Tibial artery (tissue), 4 donors: ENCODE measurements at regions not wholly inside any gene's neighbourhood (a gene's known extent, or its start where the extent isn't known, plus 50 kb on each side); places are given as distances from the start of the nearest gene placed in this dataset.
A peak's percentile ranks its signal among the peaks of the same experiment; 100 is the strongest.
"Not testable (repeated sequence)": the region's sequence is repeated elsewhere in the genome, so short reads cannot be mapped to it uniquely, and the experiment has no call there.

ENCODE experiments used
- DNase-seq, 2 donors: peaks; one replicate each; pipeline ENCODE4 v3.0.0-alpha.2; 2019
- H3K27ac ChIP-seq, 2 donors: fragments of 200-600 bp; sonication (generic) in 1 of 2; 1 replicate in 1 of 2; 2 replicates in 1 of 2; pipeline ENCODE4 v1.5.1; 2018 to 2019; ENCODE audit warnings: mild to moderate bottlenecking in 1 of 2
- H3K27me3 ChIP-seq, 2 donors: fragments of 200-600 bp; sonication (generic) in 1 of 2; one replicate each; pipeline versions ENCODE4 v1.5.1 to v1.6.0; 2016 to 2019
- H3K36me3 ChIP-seq, 3 donors: fragments of 200-600 bp; sonication (generic) in 2 of 3; one replicate each; pipeline ENCODE4 v1.5.1; 2016 to 2019; ENCODE audit warnings: mild to moderate bottlenecking in 2 of 3
- H3K4me1 ChIP-seq, 4 donors: fragments of 200-600 bp; sonication (generic) in 2 of 4; 1 replicate in 3 of 4; 2 replicates in 1 of 4; pipeline ENCODE4 v1.5.1; 2016 to 2019
- H3K4me3 ChIP-seq, 2 donors: fragments of 200-600 bp; sonication (generic) in 1 of 2; 1 replicate in 1 of 2; 2 replicates in 1 of 2; pipeline ENCODE4 v1.5.1; 2018 to 2019; ENCODE audit warnings: mild to moderate bottlenecking in 2 of 2
- H3K9me3 ChIP-seq, 3 donors: fragments of 200-600 bp; sonication (generic) in 1 of 3; one replicate each; pipeline ENCODE4 v1.5.1; 2016 to 2019
- CTCF ChIP-seq, 2 experiments: fragments of 200-600 bp in 1 of 2; fragments of 450-650 bp in 1 of 2; IDR thresholded peaks; one replicate each; pipeline ENCODE4 v1.5.1; 2017 to 2019; ENCODE audit warnings: antibody characterized with exemption in 2 of 2, mild to moderate bottlenecking in 1 of 2, moderate library complexity in 1 of 2
- intact Hi-C: fragments of 100-400 bp; cut with DNase I; formaldehyde crosslinking; loops from one replicate; pipeline ENCODE4 v1.15.0; 2023; ENCODE audit warnings: low total_unique reads

DNA sequence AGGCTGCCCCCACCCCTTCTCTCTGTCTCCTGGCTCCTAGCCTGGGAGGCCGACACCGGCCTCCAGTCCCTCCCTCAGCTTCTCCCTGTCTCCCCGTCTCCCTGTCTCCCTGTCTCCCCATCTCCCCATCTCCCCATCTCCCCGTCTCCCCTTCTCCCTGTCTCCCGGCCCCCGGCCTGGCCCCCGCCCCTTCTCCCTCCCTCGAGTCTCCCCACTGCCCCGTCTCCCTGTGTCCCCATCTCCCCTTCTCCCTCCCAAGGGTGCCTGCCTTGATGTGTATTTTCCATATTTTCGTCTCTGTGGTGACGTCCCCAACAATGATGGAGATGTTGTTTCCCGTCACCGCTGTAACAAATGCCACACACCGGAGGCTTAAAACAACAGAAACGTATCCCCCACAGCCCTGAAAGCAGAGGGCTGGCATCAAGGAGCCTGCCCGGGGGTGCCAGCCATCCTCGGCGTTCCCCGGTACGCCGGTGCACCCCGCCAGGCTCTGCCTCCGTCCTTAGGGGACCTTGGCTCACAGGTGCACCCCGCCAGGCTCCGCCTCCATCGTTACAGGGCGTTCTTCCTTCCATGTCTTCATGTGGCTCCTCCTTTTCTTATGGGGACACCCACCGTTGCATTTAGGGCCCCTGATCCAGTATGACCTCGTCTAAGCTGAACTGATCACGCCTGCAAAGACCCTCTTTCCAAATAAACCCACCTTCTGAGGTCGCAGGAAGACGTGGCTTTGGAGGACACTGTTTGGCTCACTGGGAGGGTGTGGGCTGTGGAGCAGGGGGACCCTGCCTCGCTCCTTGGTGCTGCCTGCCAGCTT is 151.6 kb downstream of the NPIPB11 start:
- peak in 1 of 2 donors; percentile 61 for DNase-seq
- Histone ChIP-seq H3K36me3 (no peaks in the 10 kb centered on the region), H3K27ac (no peak overlapping the region), H3K4me3 (no peak overlapping the region), H3K27me3 (no peaks in the 10 kb centered on the region), H3K9me3 (no peaks in the 10 kb centered on the region), H3K4me1 (no peaks in the 10 kb centered on the region)
- TF ChIP-seq CTCF (IDR thresholded peaks at IDR 0.05): no peak
- intact Hi-C loops: no loop called here

- intact Hi-C loops, H3K4me1 ChIP-seq, H3K27me3 ChIP-seq, H3K4me3 ChIP-seq, H3K36me3 ChIP-seq, H3K27ac ChIP-seq, H3K9me3 ChIP-seq: not testable (repeated sequence)
- peak in 1 of 2 donors; percentile 59 for DNase-seq
Observed at GRCh38 chr16:29253716-29254590, 152.6 kb downstream of the NPIPB11 start.

- H3K27ac ChIP-seq, H3K4me1 ChIP-seq, intact Hi-C loops, H3K4me3 ChIP-seq, H3K36me3 ChIP-seq, H3K9me3 ChIP-seq, H3K27me3 ChIP-seq: not testable (repeated sequence)
- DNase-seq: peak in 1 of 2 donors; percentile 58
Observed at GRCh38 chr16:29253066-29253590, 153.4 kb downstream of the NPIPB11 start.

DNA sequence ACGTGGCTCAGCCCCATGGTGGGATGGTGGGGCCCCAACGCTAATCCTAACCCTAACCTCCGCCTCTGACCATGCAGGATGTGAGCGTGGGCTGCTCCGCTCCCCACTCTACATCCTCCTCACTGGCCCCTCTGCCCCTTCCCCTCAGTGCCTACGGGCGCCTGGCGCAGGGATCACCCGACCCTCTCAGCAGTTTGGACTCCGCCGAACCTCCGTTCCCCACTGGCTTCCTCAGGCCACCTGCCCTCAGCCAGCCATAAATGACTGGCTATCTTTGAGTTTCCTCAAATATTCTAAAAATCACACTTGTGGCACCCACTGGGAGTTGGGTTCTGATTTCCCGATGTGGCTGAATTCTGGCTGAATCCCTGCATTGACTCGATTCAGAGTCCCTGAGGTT is 154.2 kb downstream of the NPIPB11 start:
- intact Hi-C loops, H3K9me3 ChIP-seq, H3K27me3 ChIP-seq, H3K4me1 ChIP-seq, H3K27ac ChIP-seq, H3K36me3 ChIP-seq, DNase-seq, H3K4me3 ChIP-seq: not testable (repeated sequence)

DNA sequence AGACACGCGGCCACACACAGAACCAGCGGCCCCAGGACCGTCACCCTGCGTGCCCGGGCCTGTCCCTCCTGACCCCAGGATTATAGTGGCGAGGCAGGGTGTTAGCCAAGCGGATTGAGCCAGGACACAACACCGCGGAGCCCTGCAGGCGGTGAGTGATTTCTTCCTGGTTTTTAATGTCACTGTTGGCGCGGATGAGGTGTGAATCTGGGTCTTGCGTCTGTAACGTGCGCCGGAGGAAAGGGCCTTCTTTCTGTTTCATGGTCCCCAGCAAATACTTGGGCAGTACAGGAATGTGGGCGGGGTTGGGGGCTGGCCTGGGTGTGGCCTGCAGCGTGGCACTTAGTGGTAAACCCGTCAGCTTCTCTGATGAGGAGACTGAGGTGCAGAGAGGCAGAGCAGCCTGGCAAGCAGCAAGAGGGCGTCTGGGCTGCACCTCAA is 154.9 kb downstream of the NPIPB11 start:
- H3K9me3 ChIP-seq, H3K27me3 ChIP-seq, H3K27ac ChIP-seq, H3K36me3 ChIP-seq, intact Hi-C loops, H3K4me3 ChIP-seq, H3K4me1 ChIP-seq: not testable (repeated sequence)
- DNase-seq: peak in 1 of 2 donors; percentile 63

DNA sequence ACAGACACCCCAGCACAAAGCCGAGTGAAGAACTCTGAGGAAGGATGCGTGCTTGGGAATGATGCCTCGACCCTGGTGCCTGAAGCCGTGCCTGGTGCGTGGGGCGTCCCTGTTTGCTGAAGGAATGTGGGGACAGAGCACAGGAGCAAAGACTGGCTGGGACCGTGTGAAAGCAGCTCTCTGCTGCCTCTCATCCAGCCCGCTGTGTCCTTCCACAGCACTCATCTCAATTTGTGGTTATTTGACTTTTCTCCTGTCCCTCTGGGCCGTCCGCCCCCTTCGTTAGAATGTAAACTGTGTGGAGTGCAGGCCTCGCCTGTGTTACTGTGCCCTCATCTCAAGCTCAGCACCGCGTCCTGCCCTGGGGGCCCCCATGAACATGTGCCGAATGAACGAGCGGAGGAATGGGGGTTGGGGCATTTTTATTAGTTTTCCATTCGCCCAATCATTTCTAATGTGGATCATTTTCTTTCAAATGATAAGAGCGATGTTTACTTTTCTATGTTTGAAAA is 155.5 kb downstream of the NPIPB11 start:
- H3K27ac ChIP-seq, H3K4me3 ChIP-seq, H3K27me3 ChIP-seq, H3K4me1 ChIP-seq, H3K36me3 ChIP-seq, H3K9me3 ChIP-seq, intact Hi-C loops: not testable (repeated sequence)
- peak in 1 of 2 donors; percentile 25 for DNase-seq

- intact Hi-C loops, H3K27ac ChIP-seq, H3K36me3 ChIP-seq, H3K9me3 ChIP-seq, H3K27me3 ChIP-seq, H3K4me1 ChIP-seq, H3K4me3 ChIP-seq: not testable (repeated sequence)
- DNase-seq: peak in 1 of 2 donors; percentile 10
Observed at GRCh38 chr16:29250469-29250868, 156.0 kb downstream of the NPIPB11 start.

DNA sequence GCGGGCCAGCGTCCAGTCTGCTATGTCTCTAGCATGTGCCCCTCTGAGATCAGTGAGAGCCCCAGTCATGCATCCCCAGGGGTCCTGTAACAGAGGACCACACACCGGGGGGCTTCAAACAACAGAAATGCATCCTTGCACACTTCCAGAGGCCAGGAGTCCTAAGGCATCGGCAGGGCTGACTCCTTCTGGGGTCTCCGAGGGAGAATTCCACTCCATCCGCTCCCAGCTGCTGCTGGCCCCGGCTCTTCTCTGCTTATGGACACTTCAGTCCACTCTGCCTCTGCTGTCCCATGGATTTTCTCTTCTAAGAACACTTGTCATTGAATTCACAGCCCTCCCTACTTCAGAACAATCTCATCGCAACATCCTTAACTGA is 157.6 kb downstream of the NPIPB11 start:
- H3K4me1 ChIP-seq, H3K27ac ChIP-seq, H3K4me3 ChIP-seq, H3K9me3 ChIP-seq, H3K36me3 ChIP-seq, DNase-seq, intact Hi-C loops, H3K27me3 ChIP-seq: not testable (repeated sequence)

DNA sequence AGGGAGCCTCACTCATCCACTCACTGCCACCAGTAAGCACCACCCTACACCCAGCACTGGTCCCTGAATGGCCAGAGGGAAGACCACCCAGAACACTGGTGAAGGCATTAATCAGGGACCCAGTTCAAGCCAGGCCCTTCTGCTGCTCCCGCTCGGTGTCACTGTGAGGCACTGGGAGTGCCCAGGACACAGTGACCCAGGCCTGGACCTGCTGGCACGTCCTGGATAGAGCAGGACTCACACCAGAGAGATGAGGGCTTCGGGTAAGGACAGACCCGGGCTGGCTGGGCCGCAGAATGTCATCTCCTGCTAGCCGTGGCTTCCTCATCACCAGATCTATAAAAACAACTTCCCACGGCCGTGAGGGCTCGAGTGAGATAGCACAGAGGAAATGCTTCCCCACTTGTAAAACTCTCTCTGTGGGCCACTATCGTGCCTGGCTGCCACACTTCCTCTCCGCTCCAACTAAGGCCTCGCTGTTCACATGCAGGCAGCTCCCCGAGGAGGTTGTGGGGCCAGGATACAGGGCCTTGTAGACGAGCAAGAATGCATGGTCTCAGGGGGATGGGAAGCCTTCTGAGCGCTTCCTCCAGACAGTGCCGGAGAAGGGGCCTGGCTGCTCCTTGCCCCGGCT is 158.1 kb downstream of the NPIPB11 start:
- H3K9me3 ChIP-seq, H3K27ac ChIP-seq, H3K4me3 ChIP-seq, H3K4me1 ChIP-seq, H3K27me3 ChIP-seq, H3K36me3 ChIP-seq, intact Hi-C loops: not testable (repeated sequence)
- peak in 1 of 2 donors; percentile 65 for DNase-seq

DNA sequence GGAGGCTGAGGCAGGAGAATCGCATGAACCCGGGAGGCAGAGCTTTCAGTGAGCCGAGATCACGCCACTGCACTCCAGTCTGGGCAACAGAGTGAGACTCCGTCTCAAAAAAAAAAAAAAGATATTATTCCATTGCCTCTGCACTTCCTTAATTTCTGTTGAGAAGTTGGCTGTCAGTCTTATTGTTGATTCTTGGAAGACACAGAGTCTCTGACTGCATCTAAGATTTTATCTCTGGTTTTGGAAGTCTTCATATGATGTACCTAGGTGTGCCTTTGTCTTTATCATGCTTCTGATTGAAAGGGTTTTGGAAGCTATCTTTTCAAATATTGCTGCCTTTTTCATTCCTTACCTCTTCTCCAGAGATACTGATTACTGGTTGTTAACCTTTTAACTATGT is 160.4 kb downstream of the NPIPB11 start:
- DNase-seq, H3K4me1 ChIP-seq, intact Hi-C loops, H3K36me3 ChIP-seq, H3K9me3 ChIP-seq, H3K27me3 ChIP-seq, H3K27ac ChIP-seq, H3K4me3 ChIP-seq: not testable (repeated sequence)
